ENCODE measurements at regions not wholly inside any gene's neighbourhood (a gene's known extent, or its start where the extent isn't known, plus 50 kb on each side); places are given as distances from the start of the nearest gene placed in this dataset.

- H3K27ac ChIP-seq, result no peak overlapping the region
- TF ChIP-seq ZFX (IDR thresholded peaks at IDR 0.05; ENCODE audit: borderline replicate concordance) (no peak), CTCF (IDR thresholded peaks at IDR 0.05) (no peak)
These were observed 822.1 kb downstream of the TENT5A start for GRCh38 chr6:80930376-80930775.

- TF ChIP-seq CTCF (IDR thresholded peaks at IDR 0.05), result no peak
- TF ChIP-seq ZFX (IDR thresholded peaks at IDR 0.05; ENCODE audit: borderline replicate concordance), result no peak
- no peak overlapping the region for H3K27ac ChIP-seq
These were observed 817.3 kb downstream of the BCKDHB start for GRCh38 chr6:80923816-80924215.

- H3K27ac ChIP-seq, result no peak overlapping the region
- no peak for TF ChIP-seq ZFX (IDR thresholded peaks at IDR 0.05; ENCODE audit: borderline replicate concordance)
- no peak for TF ChIP-seq CTCF (IDR thresholded peaks at IDR 0.05)
These were observed 816.5 kb downstream of the BCKDHB start for GRCh38 chr6:80922916-80923455.

- no peak for TF ChIP-seq CTCF (IDR thresholded peaks at IDR 0.05)
- H3K27ac ChIP-seq, result no peak overlapping the region
These were observed 815.5 kb downstream of the BCKDHB start for GRCh38 chr6:80921861-80922460.

GRCh38 chr6:80907831-80908230, 801.4 kb downstream of the BCKDHB start:
- H3K27ac ChIP-seq, result no peak overlapping the region
- TF ChIP-seq ZFX (IDR thresholded peaks at IDR 0.05; ENCODE audit: borderline replicate concordance) (no peak), CTCF (IDR thresholded peaks at IDR 0.05) (no peak)

GRCh38 chr6:80903711-80904110, 797.2 kb downstream of the BCKDHB start:
- no peak overlapping the region for H3K27ac ChIP-seq
- no peak for TF ChIP-seq ZFX (IDR thresholded peaks at IDR 0.05; ENCODE audit: borderline replicate concordance)
- no peak for TF ChIP-seq CTCF (IDR thresholded peaks at IDR 0.05)

- no peak overlapping the region for H3K27ac ChIP-seq
- TF ChIP-seq CTCF (IDR thresholded peaks at IDR 0.05) (no peak), ZFX (IDR thresholded peaks at IDR 0.05; ENCODE audit: borderline replicate concordance) (no peak)
These were observed 780.0 kb downstream of the BCKDHB start for GRCh38 chr6:80886475-80886874.

Measured in 22Rv1 (cell line).